ENCODE measurements at regions not wholly inside any gene's neighbourhood (a gene's known extent, or its start where the extent isn't known, plus 50 kb on each side); places are given as distances from the start of the nearest gene placed in this dataset.

DNA sequence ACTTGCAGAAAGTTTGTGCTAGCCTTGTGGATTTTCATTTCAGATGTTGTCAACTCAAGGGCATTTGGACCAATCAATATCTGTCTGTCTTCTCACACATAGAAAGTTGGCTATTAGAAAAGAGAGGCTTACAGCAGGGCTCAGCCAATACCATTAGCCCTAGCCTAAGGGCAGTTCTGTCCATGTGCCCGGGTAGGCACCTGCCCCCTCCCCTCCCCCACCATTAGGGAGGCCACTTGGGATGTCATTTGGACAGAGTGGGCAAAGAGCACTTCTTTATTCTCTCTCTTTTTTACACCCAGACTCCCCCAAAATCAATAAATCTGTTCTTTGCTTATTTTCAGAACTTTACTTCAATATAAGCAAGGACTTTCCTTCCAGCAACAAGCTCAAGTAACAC is 188.5 kb upstream of the MKI67 start:
- H3K9me2 ChIP-seq = no peaks in the 10 kb centered on the region
- H3K27me3 ChIP-seq (ENCODE audit: insufficient read depth) = no peaks in the 10 kb centered on the region
- no peak for TF ChIP-seq NRF1 (IDR thresholded peaks at IDR 0.05; ENCODE audit: low read depth, low read length)
- H2AFZ ChIP-seq (ENCODE audit: low read depth) = no peak overlapping the region
- 0% methylated on average over 1 of the region's 1 CpG for WGBS (ENCODE audit: low lambda C conversion rate)
- no peaks in the 10 kb centered on the region for H3K36me3 ChIP-seq (replicated peaks in 1 of 2; ENCODE audit: control insufficient read depth in 1 of 2, insufficient read depth in 2 of 2, low read length in 1 of 2)
- ChIA-PET POLR2A (no interaction called here), CTCF (no interaction called here)
- H3K4me1 ChIP-seq (ENCODE audit: control insufficient read depth in 1 of 2, insufficient read depth in 2 of 2, low read depth in 1 of 2, low read length in 1 of 2) = no peaks in the 10 kb centered on the region; a peak in 1 of 4 replicates
- H3K27ac ChIP-seq (ENCODE audit: low read depth in 2 of 2, low read length in 1 of 2) = no peak overlapping the region
- DNase-seq = no peak
- H3K4me3 ChIP-seq (ENCODE audit: low read depth in 2 of 2, low read length in 1 of 2) = no peak overlapping the region
- H3K9ac ChIP-seq = no peak overlapping the region
- H3K9me3 ChIP-seq = no peaks in the 10 kb centered on the region
- no peak overlapping the region for H3K4me2 ChIP-seq
- no peaks in the 10 kb centered on the region for H3F3A ChIP-seq (replicated peaks; ENCODE audit: insufficient read depth)
- no peaks in the 10 kb centered on the region for H3K79me2 ChIP-seq (ENCODE audit: insufficient read depth)
- no peaks in the 10 kb centered on the region for H4K20me1 ChIP-seq (ENCODE audit: insufficient read depth)

DNA sequence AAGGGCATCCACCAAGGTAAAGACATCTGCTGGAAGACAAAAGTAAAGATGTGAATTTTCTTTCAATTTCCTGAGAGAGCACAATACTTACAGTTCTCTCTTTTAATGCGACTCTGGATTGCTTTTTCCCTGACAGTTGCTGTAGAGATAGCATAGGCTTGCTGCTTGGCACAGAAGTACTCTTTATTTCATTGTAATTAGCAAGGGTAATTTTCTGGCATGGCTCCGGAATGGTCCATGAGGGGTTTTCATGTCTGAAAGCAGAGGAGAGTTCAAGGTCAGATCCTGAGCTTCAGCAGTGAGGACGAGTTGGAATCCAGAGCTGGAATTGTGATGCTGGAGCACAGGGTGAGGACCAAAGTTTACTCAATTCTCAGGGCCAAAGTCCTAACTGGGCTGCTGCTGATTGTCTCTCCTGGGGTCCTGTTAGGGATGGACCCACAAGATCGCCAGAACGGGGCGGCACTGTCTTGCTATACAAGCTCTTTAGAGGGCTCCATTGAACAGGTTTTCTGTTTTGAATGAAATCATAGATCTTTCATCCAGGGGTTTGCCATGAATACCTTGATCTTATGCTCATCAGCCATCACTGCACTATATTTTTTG is 190.0 kb upstream of the MKI67 start:
- H3K9ac ChIP-seq = no peak overlapping the region
- POLR2A ChIA-PET = no interaction called here
- no peaks in the 10 kb centered on the region for H3K36me3 ChIP-seq (replicated peaks in 1 of 2; ENCODE audit: control insufficient read depth in 1 of 2, insufficient read depth in 2 of 2, low read length in 1 of 2)
- H3K27me3 ChIP-seq (ENCODE audit: insufficient read depth) = no peaks in the 10 kb centered on the region
- no peaks in the 10 kb centered on the region for H3F3A ChIP-seq (replicated peaks; ENCODE audit: insufficient read depth)
- no peaks in the 10 kb centered on the region for H3K9me3 ChIP-seq
- no peaks in the 10 kb centered on the region; a peak in 1 of 4 replicates for H3K4me1 ChIP-seq (ENCODE audit: control insufficient read depth in 1 of 2, insufficient read depth in 2 of 2, low read depth in 1 of 2, low read length in 1 of 2)
- WGBS (ENCODE audit: low lambda C conversion rate) = 31% methylated on average over 6 of the region's 6 CpGs
- CTCF ChIA-PET = no interaction called here
- no peaks in the 10 kb centered on the region for H3K79me2 ChIP-seq (ENCODE audit: insufficient read depth)
- H3K9me2 ChIP-seq = no peaks in the 10 kb centered on the region
- H3K4me2 ChIP-seq = no peak overlapping the region
- DNase-seq = no peak
- H3K4me3 ChIP-seq (ENCODE audit: low read depth in 2 of 2, low read length in 1 of 2) = no peak overlapping the region
- H3K27ac ChIP-seq (ENCODE audit: low read depth in 2 of 2, low read length in 1 of 2) = no peak overlapping the region
- no peak overlapping the region for H2AFZ ChIP-seq (ENCODE audit: low read depth)
- TF ChIP-seq, protein P1, sequence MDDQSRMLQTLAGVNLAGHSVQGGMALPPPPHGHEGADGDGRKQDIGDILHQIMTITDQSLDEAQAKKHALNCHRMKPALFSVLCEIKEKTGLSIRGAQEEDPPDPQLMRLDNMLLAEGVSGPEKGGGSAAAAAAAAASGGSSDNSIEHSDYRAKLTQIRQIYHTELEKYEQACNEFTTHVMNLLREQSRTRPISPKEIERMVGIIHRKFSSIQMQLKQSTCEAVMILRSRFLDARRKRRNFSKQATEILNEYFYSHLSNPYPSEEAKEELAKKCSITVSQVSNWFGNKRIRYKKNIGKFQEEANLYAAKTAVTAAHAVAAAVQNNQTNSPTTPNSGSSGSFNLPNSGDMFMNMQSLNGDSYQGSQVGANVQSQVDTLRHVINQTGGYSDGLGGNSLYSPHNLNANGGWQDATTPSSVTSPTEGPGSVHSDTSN (IDR thresholded peaks at IDR 0.05) = no peak
- TF ChIP-seq, protein P2, sequence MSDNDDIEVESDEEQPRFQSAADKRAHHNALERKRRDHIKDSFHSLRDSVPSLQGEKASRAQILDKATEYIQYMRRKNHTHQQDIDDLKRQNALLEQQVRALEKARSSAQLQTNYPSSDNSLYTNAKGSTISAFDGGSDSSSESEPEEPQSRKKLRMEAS (IDR thresholded peaks at IDR 0.05; ENCODE audit: low read depth) = no peak
- TF ChIP-seq FOSL2 (IDR thresholded peaks at IDR 0.05; ENCODE audit: borderline replicate concordance, low read depth) (no peak), REST (IDR thresholded peaks at IDR 0.05; ENCODE audit: low read depth, low read length) (no peak), EP300 (IDR thresholded peaks at IDR 0.05; ENCODE audit: borderline replicate concordance in 1 of 2, low read depth in 1 of 2, low read length in 1 of 2) (no peak), MEF2A (IDR thresholded peaks at IDR 0.05; ENCODE audit: borderline replicate concordance, low read depth) (no peak), SIN3A (IDR thresholded peaks at IDR 0.05; ENCODE audit: borderline replicate concordance, low read depth, low read length) (no peak)
- no peaks in the 10 kb centered on the region for H4K20me1 ChIP-seq (ENCODE audit: insufficient read depth)
